ENCODE measurements at regions not wholly inside any gene's neighbourhood (a gene's known extent, or its start where the extent isn't known, plus 50 kb on each side); places are given as distances from the start of the nearest gene placed in this dataset.

DNA sequence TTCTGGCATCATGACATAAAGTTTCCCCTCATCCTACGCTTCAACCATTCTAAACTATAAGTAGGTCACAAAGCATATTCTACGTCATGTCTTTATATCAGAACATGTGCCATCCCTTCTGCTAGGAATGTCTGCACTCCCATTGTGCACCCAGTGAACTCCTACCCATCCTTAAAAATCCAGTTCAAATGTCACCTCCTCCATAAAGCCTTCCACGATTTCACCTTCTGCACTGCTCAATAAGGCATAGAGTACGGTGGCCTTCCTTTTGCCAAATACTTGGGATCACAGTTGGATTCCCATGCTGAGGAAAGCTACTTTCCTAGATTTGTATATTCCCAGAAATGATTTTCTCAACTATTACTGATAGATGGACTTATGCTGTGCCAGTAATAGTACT is 186.3 kb upstream of the ZKSCAN2 start:
- Histone ChIP-seq H2BK120ac (ENCODE audit: low read depth, low read length) (no peak overlapping the region), H3K27me3 (ENCODE audit: control insufficient read depth, insufficient read depth, low read length) (no peaks in the 10 kb centered on the region), H3K4ac (ENCODE audit: low read depth, low read length) (no peak overlapping the region), H3K4me1 (ENCODE audit: control insufficient read depth, insufficient read depth, low read length) (no peaks in the 10 kb centered on the region), H3K9me1 (ENCODE audit: insufficient read depth, low read length) (no peaks in the 10 kb centered on the region), H3K9me3 (ENCODE audit: control insufficient read depth, insufficient read depth, low read length) (no peaks in the 10 kb centered on the region; the same call in 1 of the 2 replicates), H2BK15ac (ENCODE audit: low read depth, low read length) (no peak overlapping the region), H3K9ac (ENCODE audit: low read depth, low read length) (no peak overlapping the region), H4K91ac (ENCODE audit: insufficient read depth, low read depth, low read length) (no peak overlapping the region), H4K5ac (ENCODE audit: low read depth, low read length) (no peak overlapping the region), H3K4me3 (ENCODE audit: insufficient read depth, low read depth, low read length) (no peak overlapping the region), H3K23ac (ENCODE audit: low read depth, low read length) (no peak overlapping the region), H2AFZ (replicated peaks; ENCODE audit: low read length, poor library complexity) (no peak overlapping the region), H2BK5ac (ENCODE audit: low read depth, low read length, poor library complexity, severe bottlenecking) (no peak overlapping the region), H2BK20ac (ENCODE audit: low read depth, low read length) (no peak overlapping the region), H3K36me3 (ENCODE audit: control insufficient read depth, insufficient read depth, low read length) (no peaks in the 10 kb centered on the region), H3K79me1 (ENCODE audit: low read depth in 1 of 2, low read length in 2 of 2) (no peaks in the 10 kb centered on the region), H4K20me1 (ENCODE audit: insufficient read depth, low read length) (no peaks in the 10 kb centered on the region), H3K18ac (ENCODE audit: low read depth, low read length) (no peak overlapping the region), H3K27ac (ENCODE audit: insufficient read depth, low read length) (no peak overlapping the region), H2AK5ac (ENCODE audit: low read depth, low read length) (no peak overlapping the region), H2AK9ac (replicated peaks; ENCODE audit: low read depth, low read length, poor library complexity) (no peak overlapping the region), H3K4me2 (ENCODE audit: low read depth, low read length) (no peak overlapping the region), H3K14ac (replicated peaks; ENCODE audit: low read depth, low read length) (no peak overlapping the region), H3K56ac (ENCODE audit: extremely low read depth, insufficient read depth, low read length) (no peak overlapping the region), H4K8ac (ENCODE audit: low read depth in 2 of 2, low read length in 2 of 2) (no peak overlapping the region)
- TF ChIP-seq MAFK (IDR thresholded peaks at IDR 0.05; ENCODE audit: low read depth, low read length) (no peak), RCOR1 (IDR thresholded peaks at IDR 0.05; ENCODE audit: insufficient replicate concordance, low read length) (no peak), MXI1 (IDR thresholded peaks at IDR 0.05; ENCODE audit: borderline replicate concordance, low read depth, low read length) (no peak), POLR2A (IDR thresholded peaks at IDR 0.05; ENCODE audit: low read depth, low read length) (no peak)
- BruUV-seq (replicated peaks) = no TSS peak
- ChIA-PET CTCF (no interaction called here), POLR2A (ENCODE audit: unreplicated experiment) (no interaction called here)
- in situ Hi-C loops (cut with MboI; ENCODE audit: low sequenced_read_pairs) = no loop called here
- dilution Hi-C loops (cut with HindIII; ENCODE audit: low sequenced_read_pairs, unreplicated experiment) = no loop called here
- 50% methylated on average over 1 of the region's 4 CpGs; no CpG with 5 or more reads in 1 of the 2 experiments for WGBS, 2 experiments (ENCODE audit: extremely low coverage in 2 of 2, insufficient read length in 1 of 2)
- DNase-seq = no peak
- intact Hi-C loops (cut with micrococcal nuclease) = no loop called here
- ATAC-seq (ENCODE audit: low read depth) = no peak
